Heart right ventricle (tissue), 16 donors: ENCODE measurements at regions not wholly inside any gene's neighbourhood (a gene's known extent, or its start where the extent isn't known, plus 50 kb on each side); places are given as distances from the start of the nearest gene placed in this dataset.
"Not testable (repeated sequence)": the region's sequence is repeated elsewhere in the genome, so short reads cannot be mapped to it uniquely, and the experiment has no call there.

Experiments used
- ATAC-seq, 8 donors: fragments of 200-7000 bp; cut with Tn5 transposase; one replicate each; pipeline ENCODE4 v1.9.1; 2020; ENCODE audit warnings: mild to moderate bottlenecking in 8 of 8, moderate library complexity in 8 of 8, moderate number of reproducible peaks in 1 of 8
- DNase-seq, 2 donors: peaks; one replicate each; pipeline ENCODE4 v3.0.0-alpha.2; 2020
- H3K27ac ChIP-seq, 10 donors: fragments of 200-600 bp; sonication (generic) in 2 of 10; one replicate each; pipeline versions ENCODE4 v1.5.0 to v1.8.0; 2020 to 2022; ENCODE audit warnings: mild to moderate bottlenecking in 3 of 10
- H3K27me3 ChIP-seq, 7 donors: fragments of 200-600 bp; one replicate each; pipeline ENCODE4 v1.8.0; 2021 to 2022; ENCODE audit warnings: mild to moderate bottlenecking in 2 of 7
- H3K36me3 ChIP-seq, 9 donors: fragments of 200-600 bp; sonication (generic) in 1 of 9; one replicate each; pipeline versions ENCODE4 v1.5.0 to v1.8.0; 2020 to 2022; ENCODE audit warnings: mild to moderate bottlenecking in 2 of 9
- H3K4me1 ChIP-seq, 9 donors: fragments of 200-600 bp; sonication (generic) in 1 of 9; one replicate each; pipeline versions ENCODE4 v1.5.0 to v1.8.0; 2020 to 2022; ENCODE audit warnings: mild to moderate bottlenecking in 4 of 9
- H3K4me3 ChIP-seq, 10 donors: fragments of 200-600 bp; sonication (generic) in 2 of 10; one replicate each; pipeline versions ENCODE4 v1.5.0 to v1.8.0; 2020 to 2022; ENCODE audit warnings: mild to moderate bottlenecking in 7 of 10, moderate library complexity in 2 of 10
- H3K9me3 ChIP-seq, 11 donors: fragments of 200-600 bp in 10 of 11; sonication (generic) in 2 of 11; one replicate each; pipeline versions ENCODE4 v1.5.0 to v1.8.0; 2013 to 2022; ENCODE audit warnings: mild to moderate bottlenecking in 2 of 11, control low read depth in 1 of 11, moderate library complexity in 1 of 11
- whole genome bisulfite sequencing, 2 donors: extraction: QIAGEN DNeasy Blood & Tissue Kit; methylation state at CpG; one replicate each; pipeline ENCODE4 v1.1.7; 2013; ENCODE audit warnings: inconsistent platforms in 1 of 2; 5-methylcytosine and 5-hydroxymethylcytosine counted together
- intact Hi-C, 10 donors: fragments of 100-400 bp; cut with DNase I; formaldehyde crosslinking; loops; one replicate each; pipeline versions ENCODE4 v1.11.1 to v1.14.2; 2022
- TF ChIP-seq, protein P1 (sequence below), 9 donors: fragments of 200-600 bp; sonication (generic) in 2 of 9; IDR thresholded peaks; one replicate each; pipeline versions ENCODE4 v1.5.0 to v1.8.0; 2021 to 2022; ENCODE audit warnings: antibody characterized with exemption in 9 of 9, mild to moderate bottlenecking in 5 of 9, moderate library complexity in 1 of 9
- donor health status: Arrhythmogenic right ventricular cardiomyopathy.
- donor health status: ischemic (EF 13 %, LVEDD 7.1; RV severe dilation, severe dysfunction).
- donor health status: healthy with polysubstance abuse.
- donor health status: DM: no; HTN: yes; CAD: no.
- donor health status: DM: no; HTN: no; CAD: no.
- donor health status: ischemic (EF 25% LVEDD 6.9; RV normal size, moderate dysfunction).
- donor health status: ischemic (EF 25% LVEDD 5.7; RV mildly dilated, moderate dysfunction).
- donor health status: healthy.
- donor health status: DM: yes; HTN: yes; CAD: no.
- donor health status: Ischemic cardiomyopathy.
- donor health status: ischemic (EF 35%, LVEDD 5.7; RV mildly dilated, moderate dysfunction).
- donor health status: nonischemic (EF 11% LVEDD 7.7; RV severe dilation, severe dysfunction).
- donor health status: DM: yes; HTN: yes; CAD: no.
- donor health status: PGD.
- donor health status: ischemic (EF 29% LVEDD 5.4; RV normal size, mild dysfunction).
- donor health status: nonischemic (EF 23%, LVEDD 6.1; RV moderate dilation, normal function).

DNA sequence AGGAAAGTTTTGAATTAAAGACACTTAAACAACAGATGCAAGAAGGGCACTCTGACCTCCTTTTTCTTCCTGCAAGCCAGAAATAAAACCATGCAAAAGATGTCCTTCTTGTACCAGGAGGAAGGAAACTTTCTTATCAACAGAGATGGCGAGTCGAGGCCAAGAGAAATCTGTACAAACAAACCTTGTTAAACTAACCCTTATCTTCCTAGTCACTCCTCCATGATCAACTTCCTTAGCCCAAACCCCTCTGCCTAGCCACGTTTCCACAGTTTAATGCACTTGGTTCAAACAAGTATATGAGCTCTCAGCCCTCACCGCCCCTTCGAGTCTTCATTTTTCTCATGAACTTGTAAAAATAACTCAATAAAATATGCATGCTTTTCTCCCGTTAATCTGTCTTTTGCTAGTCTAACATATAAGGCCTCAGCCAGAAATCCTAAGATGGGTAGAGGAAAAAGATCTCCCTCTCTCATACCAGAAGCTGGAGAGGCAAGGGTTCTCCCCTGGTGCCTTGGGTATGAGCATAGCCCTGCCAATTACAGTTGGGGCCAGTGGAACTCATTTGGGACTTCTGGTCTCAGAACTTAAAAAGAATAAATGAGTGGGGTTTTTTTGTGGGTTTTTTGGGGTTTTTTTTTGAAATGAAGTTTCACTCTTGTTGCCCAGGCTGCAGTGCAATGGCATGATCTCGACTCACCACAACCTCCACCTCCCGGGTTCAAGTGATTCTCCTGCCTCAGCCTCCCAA lies 141.7 kb upstream of the SOD1 start:
- Histone ChIP-seq H3K4me3 (no peak overlapping the region), H3K4me1 (no peaks in the 10 kb centered on the region), H3K27me3 (peaks cover 0 to 12% (median 0%) of the 10 kb centered on the region in 7 donors), H3K36me3 (no peaks in the 10 kb centered on the region), H3K27ac (no peak overlapping the region), H3K9me3 (no peaks in the 10 kb centered on the region)
- ATAC-seq (no peak), DNase-seq (no peak)
- intact Hi-C loops, result no loop called here
- WGBS, 2 donors, result 57 to 63% methylated on average over 8 of the region's 8 CpGs
- TF ChIP-seq, protein P1, sequence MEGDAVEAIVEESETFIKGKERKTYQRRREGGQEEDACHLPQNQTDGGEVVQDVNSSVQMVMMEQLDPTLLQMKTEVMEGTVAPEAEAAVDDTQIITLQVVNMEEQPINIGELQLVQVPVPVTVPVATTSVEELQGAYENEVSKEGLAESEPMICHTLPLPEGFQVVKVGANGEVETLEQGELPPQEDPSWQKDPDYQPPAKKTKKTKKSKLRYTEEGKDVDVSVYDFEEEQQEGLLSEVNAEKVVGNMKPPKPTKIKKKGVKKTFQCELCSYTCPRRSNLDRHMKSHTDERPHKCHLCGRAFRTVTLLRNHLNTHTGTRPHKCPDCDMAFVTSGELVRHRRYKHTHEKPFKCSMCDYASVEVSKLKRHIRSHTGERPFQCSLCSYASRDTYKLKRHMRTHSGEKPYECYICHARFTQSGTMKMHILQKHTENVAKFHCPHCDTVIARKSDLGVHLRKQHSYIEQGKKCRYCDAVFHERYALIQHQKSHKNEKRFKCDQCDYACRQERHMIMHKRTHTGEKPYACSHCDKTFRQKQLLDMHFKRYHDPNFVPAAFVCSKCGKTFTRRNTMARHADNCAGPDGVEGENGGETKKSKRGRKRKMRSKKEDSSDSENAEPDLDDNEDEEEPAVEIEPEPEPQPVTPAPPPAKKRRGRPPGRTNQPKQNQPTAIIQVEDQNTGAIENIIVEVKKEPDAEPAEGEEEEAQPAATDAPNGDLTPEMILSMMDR (IDR thresholded peaks at IDR 0.05), result no peak

DNA sequence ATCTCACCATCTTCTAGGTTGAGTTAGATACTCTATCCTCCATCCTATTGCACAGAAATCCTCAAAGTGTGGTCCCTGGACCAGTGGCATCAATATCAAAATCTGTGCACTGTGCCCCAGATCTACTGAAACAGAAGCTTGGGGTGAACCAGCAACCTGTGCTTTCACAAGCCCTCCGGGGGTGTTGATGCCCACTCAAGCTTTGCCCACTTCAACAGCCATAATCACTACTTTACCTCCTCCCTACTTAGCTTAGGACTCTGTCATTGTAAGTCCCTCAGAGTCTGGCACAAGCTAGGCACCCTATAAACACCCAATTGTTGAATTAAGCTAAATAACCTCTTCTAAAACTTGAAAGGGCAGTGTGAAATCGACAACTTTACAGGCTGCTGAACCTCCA lies 144.2 kb upstream of the SOD1 start:
- TF ChIP-seq, protein P1 (IDR thresholded peaks at IDR 0.05), result no peak
- DNase-seq (no peak), ATAC-seq (no peak)
- Histone ChIP-seq H3K9me3 (no peaks in the 10 kb centered on the region), H3K4me3 (no peak overlapping the region), H3K4me1 (no peaks in the 10 kb centered on the region), H3K36me3 (no peaks in the 10 kb centered on the region), H3K27ac (no peak overlapping the region), H3K27me3 (peaks cover 0 to 15% (median 0%) of the 10 kb centered on the region in 7 donors)
- WGBS, 2 donors, result 88 to 91% methylated on average over 2 of the region's 2 CpGs
- intact Hi-C loops, result no loop called here

- H3K4me1 ChIP-seq, result no peaks in the 10 kb centered on the region
- 57 to 63% methylated on average over 12 of the region's 12 CpGs for WGBS, 2 donors
- intact Hi-C loops, result no loop called here
Observed at GRCh38 chr21:31514598-31514997, 144.9 kb upstream of the SOD1 start.

DNA sequence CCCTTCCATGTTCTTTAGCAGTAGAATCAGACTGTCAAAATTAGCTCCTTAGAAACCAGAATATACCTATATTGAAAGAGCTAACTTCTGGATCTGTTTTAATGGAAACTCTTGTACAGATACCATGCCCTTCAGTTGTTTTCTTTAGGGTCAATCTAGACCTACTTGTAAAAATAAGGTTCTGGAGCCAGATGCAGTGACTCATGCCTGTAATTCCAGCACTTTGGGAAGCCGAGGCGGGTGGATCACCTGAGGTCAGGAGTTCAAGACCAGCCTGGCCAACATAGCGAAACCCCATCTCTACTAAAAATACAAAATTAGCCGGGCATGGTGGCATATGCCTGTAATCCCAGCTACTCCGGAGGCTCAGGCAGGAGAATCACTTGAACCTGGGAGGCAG lies 146.0 kb upstream of the SOD1 start:
- H3K9me3 ChIP-seq, ATAC-seq, H3K4me3 ChIP-seq, H3K36me3 ChIP-seq, intact Hi-C loops, H3K27ac ChIP-seq, DNase-seq, H3K4me1 ChIP-seq: not testable (repeated sequence)
- H3K27me3 ChIP-seq, result peaks cover 0 to 15% (median 0%) of the 10 kb centered on the region in 7 donors
- 91% methylated on average over 5 of the region's 5 CpGs for WGBS, 2 donors

More at GRCh38 chr21:31514598-31514997, 144.9 kb upstream of the SOD1 start:
- no peaks in the 10 kb centered on the region for H3K9me3 ChIP-seq
- DNase-seq (no peak), ATAC-seq (no peak)
- H3K27me3 ChIP-seq, result peaks cover 0 to 15% (median 0%) of the 10 kb centered on the region in 7 donors
- H3K36me3 ChIP-seq, result no peaks in the 10 kb centered on the region
- no peak overlapping the region for H3K4me3 ChIP-seq
- TF ChIP-seq, protein P1 (IDR thresholded peaks at IDR 0.05), result no peak
- no peak overlapping the region for H3K27ac ChIP-seq

- intact Hi-C loops, H3K4me1 ChIP-seq, ATAC-seq, DNase-seq, H3K27ac ChIP-seq, H3K9me3 ChIP-seq, H3K4me3 ChIP-seq, H3K36me3 ChIP-seq: not testable (repeated sequence)
- WGBS, 2 donors, result 89 to 92% methylated on average over 4 of the region's 4 CpGs
- H3K27me3 ChIP-seq, result peaks cover 0 to 15% (median 0%) of the 10 kb centered on the region in 7 donors
Observed at GRCh38 chr21:31511999-31512398, 147.5 kb upstream of the SOD1 start.
